ENCODE measurements at regions not wholly inside any gene's neighbourhood (a gene's known extent, or its start where the extent isn't known, plus 50 kb on each side); places are given as distances from the start of the nearest gene placed in this dataset.

DNA sequence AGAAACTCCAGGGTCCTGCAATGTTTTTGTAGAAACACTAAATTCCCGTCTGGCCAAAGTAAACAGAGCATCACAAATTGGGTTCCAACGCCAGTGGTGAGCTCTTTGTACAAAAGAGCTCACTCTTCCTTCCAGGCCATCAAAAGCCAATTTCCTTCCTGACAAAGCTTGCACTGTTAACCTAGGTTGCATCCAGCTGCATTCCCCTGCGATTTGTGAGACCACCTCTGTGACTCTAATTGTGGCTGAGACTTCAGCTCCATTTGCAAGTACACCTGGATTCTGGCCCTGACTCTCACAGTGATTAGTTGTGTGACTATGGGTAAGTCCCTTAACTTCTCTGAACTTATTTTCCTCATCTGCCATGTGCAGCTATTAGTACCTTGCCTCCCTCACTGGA is 212.5 kb upstream of the CXorf66 start:
- H3K9me2 ChIP-seq (replicated peaks; ENCODE audit: insufficient read depth) = no peaks in the 10 kb centered on the region
- H4K20me1 ChIP-seq (ENCODE audit: insufficient read depth, poor library complexity, severe bottlenecking) = no peaks in the 10 kb centered on the region
- H3K4me3 ChIP-seq = no peak overlapping the region
- WGBS (ENCODE audit: low lambda C conversion rate, missing lambda C conversion rate) = 55% methylated on average over 3 of the region's 3 CpGs
- no peak overlapping the region for H3K27ac ChIP-seq
- no peak overlapping the region for H3K4me2 ChIP-seq
- no peaks in the 10 kb centered on the region for H3K4me1 ChIP-seq (ENCODE audit: insufficient read depth)
- no peaks in the 10 kb centered on the region for H3K9me3 ChIP-seq (ENCODE audit: low read depth)
- no peak overlapping the region for H2AFZ ChIP-seq
- no peaks in the 10 kb centered on the region for H3K36me3 ChIP-seq (replicated peaks; ENCODE audit: insufficient read depth, low read depth)
- no peak for DNase-seq (ENCODE audit: low spot score)
- no peak for TF ChIP-seq EZH2 (IDR thresholded peaks at IDR 0.05; ENCODE audit: borderline replicate concordance)
- TF ChIP-seq EZH2phosphoT487 (IDR thresholded peaks at IDR 0.05; ENCODE audit: low read depth, severe bottlenecking, unreplicated experiment) = no peak
- TF ChIP-seq, protein P1, sequence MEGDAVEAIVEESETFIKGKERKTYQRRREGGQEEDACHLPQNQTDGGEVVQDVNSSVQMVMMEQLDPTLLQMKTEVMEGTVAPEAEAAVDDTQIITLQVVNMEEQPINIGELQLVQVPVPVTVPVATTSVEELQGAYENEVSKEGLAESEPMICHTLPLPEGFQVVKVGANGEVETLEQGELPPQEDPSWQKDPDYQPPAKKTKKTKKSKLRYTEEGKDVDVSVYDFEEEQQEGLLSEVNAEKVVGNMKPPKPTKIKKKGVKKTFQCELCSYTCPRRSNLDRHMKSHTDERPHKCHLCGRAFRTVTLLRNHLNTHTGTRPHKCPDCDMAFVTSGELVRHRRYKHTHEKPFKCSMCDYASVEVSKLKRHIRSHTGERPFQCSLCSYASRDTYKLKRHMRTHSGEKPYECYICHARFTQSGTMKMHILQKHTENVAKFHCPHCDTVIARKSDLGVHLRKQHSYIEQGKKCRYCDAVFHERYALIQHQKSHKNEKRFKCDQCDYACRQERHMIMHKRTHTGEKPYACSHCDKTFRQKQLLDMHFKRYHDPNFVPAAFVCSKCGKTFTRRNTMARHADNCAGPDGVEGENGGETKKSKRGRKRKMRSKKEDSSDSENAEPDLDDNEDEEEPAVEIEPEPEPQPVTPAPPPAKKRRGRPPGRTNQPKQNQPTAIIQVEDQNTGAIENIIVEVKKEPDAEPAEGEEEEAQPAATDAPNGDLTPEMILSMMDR (IDR thresholded peaks at IDR 0.05; ENCODE audit: poor library complexity) = no peak
- no peaks in the 10 kb centered on the region for H3K79me2 ChIP-seq
- no peaks in the 10 kb centered on the region for H3K27me3 ChIP-seq

GRCh38 chrX:140172401-140172800 is 207.1 kb upstream of the CXorf66 start:
- no peaks in the 10 kb centered on the region for H3K27me3 ChIP-seq
- no peak for TF ChIP-seq EZH2phosphoT487 (IDR thresholded peaks at IDR 0.05; ENCODE audit: low read depth, severe bottlenecking, unreplicated experiment)
- TF ChIP-seq, protein P1 (IDR thresholded peaks at IDR 0.05; ENCODE audit: poor library complexity) = no peak
- 78% methylated on average over 2 of the region's 2 CpGs for WGBS (ENCODE audit: low lambda C conversion rate, missing lambda C conversion rate)

GRCh38 chrX:140167551-140167950 is 202.2 kb upstream of the CXorf66 start:
- no peaks in the 10 kb centered on the region for H3K9me3 ChIP-seq (ENCODE audit: low read depth)
- no peaks in the 10 kb centered on the region for H3K4me1 ChIP-seq (ENCODE audit: insufficient read depth)
- TF ChIP-seq EZH2 (IDR thresholded peaks at IDR 0.05; ENCODE audit: borderline replicate concordance) (no peak), EZH2phosphoT487 (IDR thresholded peaks at IDR 0.05; ENCODE audit: low read depth, severe bottlenecking, unreplicated experiment) (no peak)
- TF ChIP-seq, protein P1 (IDR thresholded peaks at IDR 0.05; ENCODE audit: poor library complexity) = no peak
- no peaks in the 10 kb centered on the region for H4K20me1 ChIP-seq (ENCODE audit: insufficient read depth, poor library complexity, severe bottlenecking)
- no peak overlapping the region for H3K27ac ChIP-seq
- H2AFZ ChIP-seq = no peak overlapping the region
- no peaks in the 10 kb centered on the region for H3K79me2 ChIP-seq
- no peaks in the 10 kb centered on the region for H3K36me3 ChIP-seq (replicated peaks; ENCODE audit: insufficient read depth, low read depth)
- no peak for DNase-seq (ENCODE audit: low spot score)
- no peaks in the 10 kb centered on the region for H3K9me2 ChIP-seq (replicated peaks; ENCODE audit: insufficient read depth)
- H3K27me3 ChIP-seq = no peaks in the 10 kb centered on the region
- 30% methylated on average over 2 of the region's 2 CpGs for WGBS (ENCODE audit: low lambda C conversion rate, missing lambda C conversion rate)
- no peak overlapping the region for H3K4me3 ChIP-seq
- H3K4me2 ChIP-seq = no peak overlapping the region

More at GRCh38 chrX:140172401-140172800, 207.1 kb upstream of the CXorf66 start:
- Histone ChIP-seq H3K36me3 (replicated peaks; ENCODE audit: insufficient read depth, low read depth) (no peaks in the 10 kb centered on the region), H2AFZ (no peak overlapping the region), H3K9me3 (ENCODE audit: low read depth) (no peaks in the 10 kb centered on the region), H3K9me2 (replicated peaks; ENCODE audit: insufficient read depth) (no peaks in the 10 kb centered on the region), H3K4me2 (no peak overlapping the region), H3K79me2 (no peaks in the 10 kb centered on the region), H3K27ac (no peak overlapping the region), H3K4me3 (no peak overlapping the region), H3K4me1 (ENCODE audit: insufficient read depth) (no peaks in the 10 kb centered on the region), H4K20me1 (ENCODE audit: insufficient read depth, poor library complexity, severe bottlenecking) (no peaks in the 10 kb centered on the region)
- DNase-seq (ENCODE audit: low spot score) = no peak

DNA sequence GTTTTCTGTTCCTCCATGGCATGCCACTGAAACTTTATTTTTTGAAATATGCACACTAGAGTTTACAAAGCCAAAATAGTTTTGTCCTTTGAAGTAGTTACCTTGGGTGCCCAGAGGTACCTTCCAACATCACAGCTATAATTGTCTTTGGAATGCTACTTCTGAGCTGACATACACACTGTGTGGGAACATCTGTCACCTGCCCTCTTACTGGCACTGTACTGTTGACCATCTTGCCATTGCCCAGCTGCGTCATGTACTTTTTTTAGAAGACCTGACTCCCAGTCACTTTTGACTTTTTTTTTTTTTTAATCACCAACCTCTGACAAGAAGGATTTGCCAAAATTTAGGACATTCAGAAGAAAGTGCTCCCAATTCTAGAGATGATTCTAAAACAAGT is 200.5 kb upstream of the CXorf66 start:
- Histone ChIP-seq H3K36me3 (replicated peaks; ENCODE audit: insufficient read depth, low read depth) (no peaks in the 10 kb centered on the region), H3K4me3 (no peak overlapping the region), H3K27ac (no peak overlapping the region), H3K4me1 (ENCODE audit: insufficient read depth) (no peaks in the 10 kb centered on the region), H2AFZ (no peak overlapping the region), H4K20me1 (ENCODE audit: insufficient read depth, poor library complexity, severe bottlenecking) (no peaks in the 10 kb centered on the region), H3K4me2 (no peak overlapping the region), H3K9me3 (ENCODE audit: low read depth) (no peaks in the 10 kb centered on the region), H3K27me3 (no peaks in the 10 kb centered on the region), H3K79me2 (no peaks in the 10 kb centered on the region), H3K9me2 (replicated peaks; ENCODE audit: insufficient read depth) (no peaks in the 10 kb centered on the region)
- DNase-seq (ENCODE audit: low spot score) = no peak
- 77% methylated on average over 1 of the region's 1 CpG for WGBS (ENCODE audit: low lambda C conversion rate, missing lambda C conversion rate)
- TF ChIP-seq EZH2 (IDR thresholded peaks at IDR 0.05; ENCODE audit: borderline replicate concordance) (no peak), EZH2phosphoT487 (IDR thresholded peaks at IDR 0.05; ENCODE audit: low read depth, severe bottlenecking, unreplicated experiment) (no peak)
- TF ChIP-seq, protein P1 (IDR thresholded peaks at IDR 0.05; ENCODE audit: poor library complexity) = no peak
